CD4-positive, alpha-beta T cell treated with Interleukin-4 for 4 hours (primary cell): ENCODE measurements at regions not wholly inside any gene's neighbourhood (a gene's known extent, or its start where the extent isn't known, plus 50 kb on each side); places are given as distances from the start of the nearest gene placed in this dataset.
"Not testable (repeated sequence)": the region's sequence is repeated elsewhere in the genome, so short reads cannot be mapped to it uniquely, and the experiment has no call there.

Experiments used
- DNase-seq: peaks from one replicate; pipeline ENCODE4 v3.0.0-alpha.2; 2020

- no peak for DNase-seq
Measured at GRCh38 chr7:106561151-106561550, 99.8 kb downstream of the CCDC71L start.

GRCh38 chr7:106560482-106560881 is 100.5 kb downstream of the CCDC71L start:
- no peak for DNase-seq

- DNase-seq: not testable (repeated sequence)
Measured at GRCh38 chr7:106556244-106556643, 104.7 kb downstream of the CCDC71L start.

- DNase-seq: not testable (repeated sequence)
Measured at GRCh38 chr7:106554623-106555022, 106.3 kb downstream of the CCDC71L start.

GRCh38 chr7:106553446-106553836 is 107.5 kb downstream of the CCDC71L start:
- DNase-seq: no peak

- peak; percentile 15 for DNase-seq
Measured at GRCh38 chr7:106552645-106553445, 108.1 kb downstream of the CCDC71L start.

- DNase-seq: no peak
Measured at GRCh38 chr7:106551936-106552335, 109.0 kb downstream of the CCDC71L start.

- no peak for DNase-seq
Measured at GRCh38 chr7:106548491-106548890, 112.5 kb downstream of the CCDC71L start.

- no peak for DNase-seq
Measured at GRCh38 chr7:106545275-106545674, 115.7 kb downstream of the CCDC71L start.

- DNase-seq: no peak
Measured at GRCh38 chr7:106543221-106543757, 117.7 kb downstream of the CCDC71L start.

- peak; percentile 30 for DNase-seq
Measured at GRCh38 chr7:106542550-106543220, 118.3 kb downstream of the CCDC71L start.

- no peak for DNase-seq
Measured at GRCh38 chr7:106538638-106539037, 122.3 kb downstream of the CCDC71L start.

GRCh38 chr7:106537119-106537518 is 123.8 kb downstream of the CCDC71L start:
- no peak for DNase-seq

GRCh38 chr7:106536079-106536478 is 124.9 kb downstream of the CCDC71L start:
- no peak for DNase-seq

GRCh38 chr7:106535234-106535932 is 125.6 kb downstream of the CCDC71L start:
- no peak for DNase-seq

- no peak for DNase-seq
Measured at GRCh38 chr7:106534271-106534846, 126.6 kb downstream of the CCDC71L start.

- DNase-seq: not testable (repeated sequence)
Measured at GRCh38 chr7:106530183-106530582, 130.8 kb downstream of the CCDC71L start.

GRCh38 chr7:106526617-106527016 is 134.3 kb downstream of the CCDC71L start:
- DNase-seq: not testable (repeated sequence)

GRCh38 chr7:106524690-106525059 is 136.3 kb downstream of the CCDC71L start:
- no peak for DNase-seq

GRCh38 chr7:106523482-106523881 is 137.5 kb downstream of the CCDC71L start:
- no peak for DNase-seq

- DNase-seq: no peak
Measured at GRCh38 chr7:106522696-106523095, 138.3 kb downstream of the CCDC71L start.

- no peak for DNase-seq
Measured at GRCh38 chr7:106521541-106521940, 139.4 kb downstream of the CCDC71L start.

GRCh38 chr7:106520962-106521514 is 139.9 kb downstream of the CCDC71L start:
- no peak for DNase-seq
